ENCODE measurements at regions not wholly inside any gene's neighbourhood (a gene's known extent, or its start where the extent isn't known, plus 50 kb on each side); places are given as distances from the start of the nearest gene placed in this dataset.

GRCh38 chr1:2867861-2868260, 66.4 kb upstream of the TTC34 start:
- TF ChIP-seq TAF1 (IDR thresholded peaks at IDR 0.05; ENCODE audit: low read depth, low read length) (no peak), MAX (IDR thresholded peaks at IDR 0.05) (no peak), POLR2AphosphoS5 (IDR thresholded peaks at IDR 0.05; ENCODE audit: low read depth, low read length) (no peak), CTCF (IDR thresholded peaks at IDR 0.05; ENCODE audit: control extremely low read depth in 1 of 3, insufficient read depth in 1 of 3, low read depth in 1 of 3, low read length in 3 of 3) (no peak), EZH2 (IDR thresholded peaks at IDR 0.05; ENCODE audit: low read depth, low read length, severe bottlenecking) (no peak), SUZ12 (IDR thresholded peaks at IDR 0.05; ENCODE audit: low read length) (no peak), POLR2A (IDR thresholded peaks at IDR 0.05; ENCODE audit: control extremely low read depth in 1 of 2, low read depth in 2 of 2, low read length in 2 of 2) (no peak)
